HepG2 (cell line): ENCODE measurements at regions not wholly inside any gene's neighbourhood (a gene's known extent, or its start where the extent isn't known, plus 50 kb on each side); places are given as distances from the start of the nearest gene placed in this dataset.

ENCODE experiments used
- ATAC-seq: fragments of 200-7000 bp; cut with Tn5 transposase; 3 replicates; pipeline ENCODE4 v1.9.1; 2020; ENCODE audit warnings: mild to moderate bottlenecking, moderate library complexity
- BruUV-seq: library from RNA; stranded (reverse); fragments of 400-500 nt; replicated peaks from 2 replicates; lab custom pipeline; 2021; lab: Mats Ljungman, UMichigan
- CTCF ChIA-PET: fragments of 300-600 bp; formaldehyde crosslinking; extraction: SDS; loops from one replicate; lab custom pipeline; 2021; ENCODE audit warnings: low total read pairs, inconsistent platforms, low intra/inter-chr PET ratio; lab: Yijun Ruan, JAX
- POLR2A ChIA-PET: fragments of 350-600 bp; sonication (Branson Sonifier 250); formaldehyde crosslinking; loops from one replicate; lab custom pipeline; 2020; ENCODE audit warnings: antibody characterized with exemption, inconsistent platforms; lab: Yijun Ruan, JAX
- DNase-seq: peaks from one replicate; pipeline ENCODE4 v3.0.0-alpha.2; 2015; ENCODE audit warnings: low spot score
- FAIRE-seq: peaks from 3 replicates; lab custom pipeline; 2011; peaks lifted over from hg19 to GRCh38; lab: Jason Lieb, UNC
- H2AFZ ChIP-seq: one replicate; pipeline ENCODE4 v1.6.1; 2011; ENCODE audit warnings: low read length, inconsistent platforms
- H3K27ac ChIP-seq: fragments of 300-600 bp; 3 replicates; pipeline ENCODE4 v1.8.0; 2011; ENCODE audit warnings: mixed run types, mild to moderate bottlenecking, mixed read lengths, low read length, inconsistent platforms; ENCODE audit not compliant: insufficient read depth; ENCODE audit errors: extremely low read length
- H3K27me3 ChIP-seq, 2 experiments: fragments of 200-600 bp in 1 of 2; 2 replicates in 1 of 2; 3 replicates in 1 of 2; pipeline versions ENCODE4 v1.6.0 to v1.8.0; 2011; ENCODE audit warnings: low read length in 2 of 2, mild to moderate bottlenecking in 2 of 2, moderate library complexity in 2 of 2, inconsistent platforms in 1 of 2; ENCODE audit not compliant: insufficient read depth in 2 of 2, control insufficient read depth in 1 of 2
- H3K36me3 ChIP-seq, 2 experiments: fragments of 200-600 bp in 1 of 2; replicated peaks in 1 of 2; 2 replicates in 1 of 2; 3 replicates in 1 of 2; pipeline versions ENCODE4 v1.5.1 to v1.8.0; 2011; ENCODE audit warnings: low read length in 2 of 2, inconsistent platforms in 1 of 2; ENCODE audit not compliant: insufficient read depth in 2 of 2, control insufficient read depth in 1 of 2
- H3K4me1 ChIP-seq: 2 replicates; pipeline ENCODE4 v1.5.1; 2012; ENCODE audit warnings: low read length, inconsistent platforms; ENCODE audit not compliant: insufficient read depth
- H3K4me2 ChIP-seq: 2 replicates; pipeline ENCODE4 v1.6.0; 2011; ENCODE audit warnings: low read depth, low read length, inconsistent platforms
- H3K4me3 ChIP-seq, 3 experiments: fragments of 200-600 bp in 1 of 3; sonication (generic), shearing (Covaris generic) in 1 of 3; replicated peaks in 1 of 3; 2 replicates each; pipeline ENCODE4 v1.5.1; 2011 to 2016; ENCODE audit warnings: low read length in 3 of 3, inconsistent platforms in 2 of 3, low read depth in 2 of 3, mild to moderate bottlenecking in 2 of 3, control low read depth in 1 of 3, mixed read lengths in 1 of 3; ENCODE audit not compliant: insufficient read depth in 1 of 3
- H3K79me2 ChIP-seq: one replicate; pipeline ENCODE4 v1.6.1; 2011; ENCODE audit warnings: low read length, inconsistent platforms; ENCODE audit not compliant: insufficient read depth
- H3K9ac ChIP-seq: 2 replicates; pipeline ENCODE4 v1.6.0; 2011; ENCODE audit warnings: mild to moderate bottlenecking, low read depth, low read length, inconsistent platforms; ENCODE audit not compliant: insufficient read depth
- H3K9me3 ChIP-seq: 2 replicates; pipeline ENCODE4 v1.5.1; 2012; ENCODE audit warnings: mild to moderate bottlenecking, low read length
- H4K20me1 ChIP-seq: 2 replicates; pipeline ENCODE4 v1.6.0; 2011; ENCODE audit warnings: inconsistent platforms, mild to moderate bottlenecking, low read length, moderate library complexity; ENCODE audit not compliant: insufficient read depth
- BCL6 ChIP-seq: IDR thresholded peaks from 2 replicates; pipeline ENCODE4 v1.6.1; 2016; ENCODE audit warnings: missing genetic modification reagents, missing compliant biosample characterization
- CBX5 ChIP-seq: sonication (generic); formaldehyde crosslinking; IDR thresholded peaks from 2 replicates; pipeline ENCODE4 v1.4.0; 2020; ENCODE audit warnings: missing genetic modification reagents, borderline replicate concordance
- FOXA1 ChIP-seq, 2 experiments: fragments of 450-650 bp in 1 of 2; sonication (generic) in 1 of 2; formaldehyde crosslinking in 1 of 2; IDR thresholded peaks; 2 replicates each; pipeline versions ENCODE4 v1.4.0 to v1.6.1; 2016 to 2020; ENCODE audit warnings: missing genetic modification reagents in 1 of 2
- HNF4A ChIP-seq: sonication (generic); formaldehyde crosslinking; IDR thresholded peaks from 2 replicates; pipeline ENCODE4 v1.4.0; 2020; ENCODE audit warnings: missing genetic modification reagents
- HNF4G ChIP-seq, 2 experiments: sonication (generic) in 1 of 2; formaldehyde crosslinking in 1 of 2; IDR thresholded peaks; 2 replicates each; pipeline versions ENCODE4 v1.4.0 to v1.6.1; 2011 to 2020; ENCODE audit warnings: borderline replicate concordance in 2 of 2, low read depth in 2 of 2, mild to moderate bottlenecking in 2 of 2, low read length in 1 of 2, missing genetic modification reagents in 1 of 2, moderate library complexity in 1 of 2
- KDM6A ChIP-seq: IDR thresholded peaks from 2 replicates; pipeline ENCODE4 v1.6.1; 2016; ENCODE audit warnings: low read depth
- POLR2A ChIP-seq, 2 experiments: IDR thresholded peaks; 2 replicates each; pipeline ENCODE4 v1.6.1; 2011; ENCODE audit warnings: low read depth in 2 of 2, low read length in 2 of 2, mild to moderate bottlenecking in 1 of 2, moderate library complexity in 1 of 2; ENCODE audit not compliant: insufficient read depth in 1 of 2
- SP5 ChIP-seq: IDR thresholded peaks from 2 replicates; pipeline ENCODE4 v1.6.1; 2016; ENCODE audit warnings: low read depth, borderline replicate concordance
- TARDBP ChIP-seq: sonication (generic); formaldehyde crosslinking; IDR thresholded peaks from 2 replicates; pipeline ENCODE4 v1.8.0; 2022; ENCODE audit warnings: mild to moderate bottlenecking, missing genetic modification reagents
- TEAD3 ChIP-seq: optimal IDR thresholded peaks from 2 replicates; pipeline ENCODE3; 2016; ENCODE audit warnings: borderline replicate concordance
- UBTF ChIP-seq: sonication (generic); formaldehyde crosslinking; IDR thresholded peaks from 2 replicates; pipeline ENCODE4 v1.4.0; 2020; ENCODE audit warnings: mild to moderate bottlenecking, missing genetic modification reagents
- ZNF543 ChIP-seq: sonication (generic); formaldehyde crosslinking; IDR thresholded peaks from 2 replicates; pipeline ENCODE4 v1.4.0; 2020; ENCODE audit warnings: mild to moderate bottlenecking, missing genetic modification reagents
- WGBS: methylation state at CpG from one replicate; pipeline ENCODE4 v1.1.6; 2017; ENCODE audit warnings: low lambda C conversion rate; 5-methylcytosine and 5-hydroxymethylcytosine counted together
- in situ Hi-C: cut with HindIII; loops from 2 replicates; pipeline ENCODE4 v1.10.0; 2017; ENCODE audit warnings: low pct_unique_long_range_greater_than_20kb; ENCODE audit not compliant: extremely low pct_ligation_motif_present
- intact Hi-C: fragments of 100-400 bp; cut with micrococcal nuclease; formaldehyde crosslinking; loops from one replicate; pipeline ENCODE4 v1.10.0; 2022; ENCODE audit not compliant: unreplicated experiment

GRCh38 chr5:152056931-152057330, 132.3 kb upstream of the GLRA1 start:
- H3K79me2 ChIP-seq: no peaks in the 10 kb centered on the region
- H3K4me1 ChIP-seq: peaks cover 11% of the 10 kb centered on the region
- no peak overlapping the region for H3K9ac ChIP-seq
- CTCF ChIA-PET: no interaction called here
- in situ Hi-C loops (no loop called here), intact Hi-C loops (no loop called here)
- no peak overlapping the region for H2AFZ ChIP-seq
- H4K20me1 ChIP-seq: no peaks in the 10 kb centered on the region
- WGBS: 14% methylated on average over 6 of the region's 7 CpGs
- H3K27me3 ChIP-seq: no peaks in the 10 kb centered on the region
- BruUV-seq: no TSS peak
- H3K27ac ChIP-seq: no peak overlapping the region
- TF ChIP-seq SP5 (CRISPR knock-in tag) (peak; percentile 49; the same call in 1 of the 2 replicates), HNF4A (CRISPR knock-in tag) (peak; percentile 63), BCL6 (CRISPR knock-in tag) (peak; percentile 86), ZNF543 (CRISPR knock-in tag) (no peak), CBX5 (CRISPR knock-in tag) (no peak), HNF4G (IDR thresholded peaks at IDR 0.05; ENCODE audit: borderline replicate concordance, low read depth, low read length) (peak; percentile 22; the same call in 1 of the 2 replicates), HNF4G (CRISPR knock-in tag; IDR thresholded peaks at IDR 0.05; ENCODE audit: borderline replicate concordance, low read depth) (no peak), FOXA1 (IDR thresholded peaks at IDR 0.05) (no peak), FOXA1 (CRISPR knock-in tag; IDR thresholded peaks at IDR 0.05) (peak; percentile 74), POLR2A (IDR thresholded peaks at IDR 0.05; ENCODE audit: insufficient read depth in 1 of 2, low read depth in 2 of 2, low read length in 2 of 2) (no peak), TEAD3 (CRISPR knock-in tag) (peak; percentile 28)
- FAIRE-seq (peak; percentile 67), ATAC-seq (peak; percentile 83), DNase-seq (peak; percentile 43)
- H3K9me3 ChIP-seq: no peaks in the 10 kb centered on the region
- H3K4me3 ChIP-seq: no peak overlapping the region
- POLR2A ChIA-PET: no interaction called here
- H3K36me3 ChIP-seq: no peaks in the 10 kb centered on the region
- H3K4me2 ChIP-seq: no peak overlapping the region

DNA sequence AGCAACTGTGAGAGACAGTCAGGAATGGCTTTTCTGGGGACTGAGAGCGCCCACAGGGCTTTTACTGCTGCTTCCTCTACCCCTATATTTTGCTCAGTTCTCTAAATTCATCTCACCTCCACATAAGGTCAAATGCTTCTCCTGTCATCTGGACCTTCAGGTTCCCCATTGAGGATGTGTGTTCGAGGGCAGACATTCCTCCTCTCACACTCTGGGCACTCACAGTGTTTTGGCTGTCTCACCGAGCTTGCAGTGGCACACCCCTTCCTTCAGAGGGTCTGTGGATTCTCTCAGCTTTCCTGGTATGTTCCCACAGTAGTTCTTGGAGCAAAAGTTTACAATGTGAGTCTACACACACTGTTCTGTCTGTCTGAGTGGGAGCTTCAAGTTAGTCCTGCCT, 127.8 kb upstream of the GLRA1 start:
- ATAC-seq (no peak), DNase-seq (no peak), FAIRE-seq (no peak)
- Histone ChIP-seq H3K4me1 (peaks cover 11% of the 10 kb centered on the region), H4K20me1 (no peaks in the 10 kb centered on the region), H3K27ac (no peak overlapping the region), H3K4me3 (no peak overlapping the region), H3K36me3 (no peaks in the 10 kb centered on the region), H3K79me2 (no peaks in the 10 kb centered on the region), H3K27me3 (no peaks in the 10 kb centered on the region), H2AFZ (no peak overlapping the region), H3K4me2 (no peak overlapping the region), H3K9ac (no peak overlapping the region), H3K9me3 (no peaks in the 10 kb centered on the region)
- BruUV-seq: no TSS peak
- TF ChIP-seq TARDBP (no peak), KDM6A (CRISPR knock-in tag) (no peak), UBTF (CRISPR knock-in tag) (no peak)
- WGBS: 3% methylated on average over 3 of the region's 3 CpGs
- ChIA-PET POLR2A (no interaction called here), CTCF (no interaction called here)
- in situ Hi-C loops (no loop called here), intact Hi-C loops (no loop called here)
